SK-N-SH (cell line): ENCODE measurements at regions not wholly inside any gene's neighbourhood (a gene's known extent, or its start where the extent isn't known, plus 50 kb on each side); places are given as distances from the start of the nearest gene placed in this dataset.

Source experiments
- CTCF ChIA-PET: fragments of 300-600, 350-600 bp; formaldehyde crosslinking; extraction: SDS; loops from one replicate; lab custom pipeline; 2021; lab: Yijun Ruan, JAX
- POLR2A ChIA-PET: fragments of 350-600 bp; sonication (Branson Sonifier 250); formaldehyde crosslinking; extraction: SDS; loops from one replicate; lab custom pipeline; 2020; ENCODE audit warnings: antibody characterized with exemption, inconsistent platforms; lab: Yijun Ruan, JAX
- DNase-seq: peaks from one replicate; pipeline ENCODE4 v3.0.0; 2012
- H2AFZ ChIP-seq: fragments of 200-600 bp; sonication (generic); 2 replicates; pipeline ENCODE4 v1.8.1; 2016; ENCODE audit warnings: antibody characterized with exemption, mild to moderate bottlenecking, low read depth
- H3F3A ChIP-seq: fragments of 200-600 bp; sonication (generic); replicated peaks from 2 replicates; pipeline ENCODE3; 2016; ENCODE audit warnings: antibody characterized with exemption, mild to moderate bottlenecking; ENCODE audit not compliant: insufficient read depth
- H3K27ac ChIP-seq, 2 experiments: fragments of 200-500 bp in 1 of 2; fragments of 200-600 bp in 1 of 2; sonication (Bioruptor generic) in 1 of 2; sonication (generic), shearing (Covaris generic) in 1 of 2; 2 replicates each; pipeline versions ENCODE4 v1.5.1 to v1.6.1; 2014 to 2016; ENCODE audit warnings: low read depth in 2 of 2, inconsistent platforms in 1 of 2, low read length in 1 of 2, mild to moderate bottlenecking in 1 of 2, mixed read lengths in 1 of 2
- H3K27me3 ChIP-seq: fragments of 200-600 bp; sonication (generic), shearing (Covaris generic); 2 replicates; pipeline ENCODE4 v1.6.1; 2016; ENCODE audit warnings: mixed run types; ENCODE audit not compliant: insufficient read depth
- H3K36me3 ChIP-seq, 2 experiments: fragments of 200-500 bp in 1 of 2; fragments of 200-600 bp in 1 of 2; sonication (Bioruptor generic) in 1 of 2; sonication (generic) in 1 of 2; replicated peaks in 1 of 2; 2 replicates each; pipeline versions ENCODE3 to v1.5.1; 2014 to 2016; ENCODE audit warnings: low read length in 1 of 2, mild to moderate bottlenecking in 1 of 2; ENCODE audit not compliant: insufficient read depth in 2 of 2, control insufficient read depth in 1 of 2
- H3K4me1 ChIP-seq, 2 experiments: fragments of 200-500 bp in 1 of 2; fragments of 200-600 bp in 1 of 2; sonication (Bioruptor generic) in 1 of 2; sonication (generic), shearing (Covaris generic) in 1 of 2; 2 replicates each; pipeline versions ENCODE4 v1.5.1 to v1.6.1; 2014 to 2016; ENCODE audit warnings: low read depth in 1 of 2, low read length in 1 of 2, mixed run types in 1 of 2; ENCODE audit not compliant: insufficient read depth in 2 of 2, control insufficient read depth in 1 of 2
- H3K4me2 ChIP-seq: fragments of 200-600 bp; sonication (generic), shearing (Covaris generic); 2 replicates; pipeline ENCODE4 v1.6.1; 2017; ENCODE audit warnings: mixed run types
- H3K4me3 ChIP-seq, 2 experiments: fragments of 200-500 bp in 1 of 2; fragments of 200-600 bp in 1 of 2; sonication (Bioruptor generic) in 1 of 2; sonication (generic), shearing (Covaris generic) in 1 of 2; 2 replicates each; pipeline versions ENCODE4 v1.5.1 to v1.8.1; 2014 to 2016; ENCODE audit warnings: low read depth in 2 of 2, inconsistent platforms in 1 of 2, low read length in 1 of 2, mild to moderate bottlenecking in 1 of 2, mixed read lengths in 1 of 2, moderate library complexity in 1 of 2
- H3K79me2 ChIP-seq: fragments of 200-600 bp; sonication (generic); 2 replicates; pipeline ENCODE4 v1.8.1; 2017; ENCODE audit warnings: mild to moderate bottlenecking; ENCODE audit not compliant: insufficient read depth
- H3K9ac ChIP-seq: fragments of 200-600 bp; sonication (generic); 2 replicates; pipeline ENCODE4 v1.6.1; 2017; ENCODE audit warnings: mixed run types
- H3K9me2 ChIP-seq: fragments of 200-600 bp; sonication (generic); 2 replicates; pipeline ENCODE4 v1.6.1; 2017; ENCODE audit warnings: mixed run types
- H3K9me3 ChIP-seq: fragments of 200-600 bp; sonication (generic); 2 replicates; pipeline ENCODE4 v1.6.1; 2017; ENCODE audit warnings: mixed run types, mild to moderate bottlenecking, moderate library complexity
- H4K20me1 ChIP-seq: fragments of 200-600 bp; sonication (generic); 2 replicates; pipeline ENCODE4 v1.6.1; 2017; ENCODE audit warnings: mild to moderate bottlenecking, mixed run types; ENCODE audit not compliant: insufficient read depth
- CTCF ChIP-seq: fragments of 200-600 bp; sonication (generic); IDR thresholded peaks from 2 replicates; pipeline ENCODE4 v1.6.1; 2017; ENCODE audit warnings: antibody characterized with exemption, mild to moderate bottlenecking, moderate library complexity
- ELF1 ChIP-seq: IDR thresholded peaks from 2 replicates; pipeline ENCODE4 v1.4.0; 2012
- FOSL2 ChIP-seq: IDR thresholded peaks from 2 replicates; pipeline ENCODE4 v1.4.0; 2012; ENCODE audit warnings: low read depth, mild to moderate bottlenecking, moderate library complexity, borderline replicate concordance
- FOXM1 ChIP-seq: IDR thresholded peaks from 2 replicates; pipeline ENCODE4 v1.4.0; 2012; ENCODE audit warnings: low read depth, mild to moderate bottlenecking
- GABPA ChIP-seq: IDR thresholded peaks from 2 replicates; pipeline ENCODE4 v1.4.0; 2012; ENCODE audit warnings: low read depth, mild to moderate bottlenecking
- GATA2 ChIP-seq: sonication (generic); formaldehyde crosslinking; IDR thresholded peaks from 2 replicates; pipeline ENCODE4 v1.5.0; 2020; ENCODE audit warnings: mild to moderate bottlenecking, missing genetic modification reagents
- IRF3 ChIP-seq: fragments of 150-350 bp; IDR thresholded peaks from 2 replicates; pipeline ENCODE4 v1.6.1; 2016; ENCODE audit warnings: mild to moderate bottlenecking, low read depth, low read length
- MAX ChIP-seq: IDR thresholded peaks from 2 replicates; pipeline ENCODE4 v1.4.0; 2012; ENCODE audit warnings: low read depth
- MXI1 ChIP-seq: IDR thresholded peaks from 2 replicates; pipeline ENCODE4 v1.6.1; 2012; ENCODE audit warnings: mild to moderate bottlenecking, low read depth, low read length, improper control_type of control experiment
- RAD21 ChIP-seq: IDR thresholded peaks from 2 replicates; pipeline ENCODE4 v1.6.1; 2012; ENCODE audit warnings: mild to moderate bottlenecking, low read length
- RCOR1 ChIP-seq: fragments of 150-350 bp; IDR thresholded peaks from 2 replicates; pipeline ENCODE4 v1.6.1; 2017; ENCODE audit warnings: antibody characterized with exemption, low read length
- RFX5 ChIP-seq: IDR thresholded peaks from 2 replicates; pipeline ENCODE4 v1.6.1; 2012; ENCODE audit warnings: mild to moderate bottlenecking, improper control_type of control experiment, low read length
- SIN3A ChIP-seq: IDR thresholded peaks from 2 replicates; pipeline ENCODE4 v1.6.1; 2012; ENCODE audit warnings: low read depth, mild to moderate bottlenecking, low read length, moderate library complexity, borderline replicate concordance
- SMC3 ChIP-seq: IDR thresholded peaks from 2 replicates; pipeline ENCODE4 v1.6.1; 2012; ENCODE audit warnings: low read depth, low read length, improper control_type of control experiment
- TCF12 ChIP-seq: IDR thresholded peaks from 2 replicates; pipeline ENCODE4 v1.4.0; 2012
- TEAD4 ChIP-seq: IDR thresholded peaks from 2 replicates; pipeline ENCODE4 v1.4.0; 2012; ENCODE audit warnings: mild to moderate bottlenecking, borderline replicate concordance; ENCODE audit not compliant: insufficient read depth
- YY1 ChIP-seq: IDR thresholded peaks from 2 replicates; pipeline ENCODE4 v1.4.0; 2012; ENCODE audit warnings: low read depth, mild to moderate bottlenecking
- ZBTB33 ChIP-seq: IDR thresholded peaks from 2 replicates; pipeline ENCODE4 v1.4.0; 2012; ENCODE audit warnings: low read depth, borderline replicate concordance
- WGBS: methylation state at CpG from one replicate; pipeline ENCODE4 v1.1.6; 2017; ENCODE audit warnings: low lambda C conversion rate; 5-methylcytosine and 5-hydroxymethylcytosine counted together

- no peaks in the 10 kb centered on the region for H3K36me3 ChIP-seq
- H3K4me3 ChIP-seq = no peak overlapping the region
- H3K9me2 ChIP-seq = no peaks in the 10 kb centered on the region
- no peak for DNase-seq
- no peaks in the 10 kb centered on the region for H3K9me3 ChIP-seq
- H3K9ac ChIP-seq = no peak overlapping the region
- no peak overlapping the region for H2AFZ ChIP-seq
- POLR2A ChIA-PET = no interaction called here
- H4K20me1 ChIP-seq = no peaks in the 10 kb centered on the region
- H3K27ac ChIP-seq = no peak overlapping the region
- no peaks in the 10 kb centered on the region for H3K4me1 ChIP-seq
- no peaks in the 10 kb centered on the region for H3F3A ChIP-seq
- TF ChIP-seq TEAD4 = no peak
- no peak for TF ChIP-seq YY1
- TF ChIP-seq ELF1 = no peak
- TF ChIP-seq RFX5 = no peak
- TF ChIP-seq FOSL2 = no peak
- TF ChIP-seq RCOR1 = no peak
- no peak for TF ChIP-seq SMC3
- TF ChIP-seq MXI1 = no peak
- TF ChIP-seq ZBTB33 = no peak
- no peak for TF ChIP-seq CTCF
- no peak for TF ChIP-seq MAX
- TF ChIP-seq IRF3 = no peak
- CTCF ChIA-PET = interaction anchor here (0.9 kb wide), 1 partner anchor 350 kb away, joined by 3 read pairs; no protein-coding TSS in a partner anchor
- H3K79me2 ChIP-seq = no peaks in the 10 kb centered on the region
- no peak overlapping the region for H3K4me2 ChIP-seq
- H3K27me3 ChIP-seq = no peaks in the 10 kb centered on the region
These were observed 500.2 kb upstream of the GBE1 start for GRCh38 chr3:82261637-82262036.

GRCh38 chr3:82261013-82261412 lies 499.6 kb upstream of the GBE1 start:
- no peak for DNase-seq
- Histone ChIP-seq H4K20me1 (no peaks in the 10 kb centered on the region), H3K4me3 (no peak overlapping the region), H3K27ac (no peak overlapping the region), H3K9ac (no peak overlapping the region), H3K79me2 (no peaks in the 10 kb centered on the region), H3K36me3 (no peaks in the 10 kb centered on the region), H2AFZ (no peak overlapping the region), H3K9me2 (no peaks in the 10 kb centered on the region), H3K9me3 (no peaks in the 10 kb centered on the region), H3K4me2 (no peak overlapping the region), H3K4me1 (no peaks in the 10 kb centered on the region), H3F3A (no peaks in the 10 kb centered on the region), H3K27me3 (no peaks in the 10 kb centered on the region)
- TF ChIP-seq SIN3A (no peak), SMC3 (no peak), YY1 (no peak), TCF12 (no peak), MAX (no peak), RAD21 (no peak), TEAD4 (no peak), FOXM1 (no peak), GABPA (no peak), GATA2 (CRISPR knock-in tag) (no peak)
- 77% methylated on average over 1 of the region's 1 CpG for WGBS
- CTCF ChIA-PET = no interaction called here
- POLR2A ChIA-PET = no interaction called here
